Spleen (tissue), 7 donors: ENCODE measurements at regions not wholly inside any gene's neighbourhood (a gene's known extent, or its start where the extent isn't known, plus 50 kb on each side); places are given as distances from the start of the nearest gene placed in this dataset.
"Not testable (repeated sequence)": the region's sequence is repeated elsewhere in the genome, so short reads cannot be mapped to it uniquely, and the experiment has no call there.

Source experiments
- CTCF ChIP-seq, 11 experiments: fragments of 200-600 bp in 7 of 11; fragments of 450-650 bp in 4 of 11; sonication (generic) in 4 of 11; IDR thresholded peaks in 8 of 11; conservative IDR thresholded peaks in 3 of 11; 1 replicate in 7 of 11; 2 replicates in 4 of 11; pipeline versions ENCODE4 v1.4.0 to v1.8.0; 2016 to 2021; ENCODE audit warnings: antibody characterized with exemption in 11 of 11, inconsistent platforms in 4 of 11, mild to moderate bottlenecking in 1 of 11
- POLR2A ChIP-seq, 3 donors: fragments of 450-650 bp; IDR thresholded peaks; one replicate each; pipeline ENCODE4 v1.5.1; 2017; ENCODE audit warnings: antibody characterized with exemption in 3 of 3, mild to moderate bottlenecking in 1 of 3
- POLR2AphosphoS5 ChIP-seq, 3 donors: sonication (generic); formaldehyde crosslinking; IDR thresholded peaks; one replicate each; pipeline ENCODE4 v1.5.1; 2017; ENCODE audit warnings: antibody characterized with exemption in 3 of 3
- donor health status: DM: no; HTN: no; CAD: no; lungs with moderate emphysema.
- donor health status: DM: no; HTN: no; CAD: no.
- donor health status: DM: no; HTN: no; CAD: no.

- not testable (repeated sequence) for TF ChIP-seq CTCF (IDR thresholded peaks at IDR 0.05 in 8 of 11, conservative IDR thresholded peaks at IDR 0.05 in 3 of 11); POLR2AphosphoS5 (IDR thresholded peaks at IDR 0.05); POLR2A (IDR thresholded peaks at IDR 0.05)
Observed at GRCh38 chr6:63515227-63515626, 57.1 kb upstream of the LOC128125822 start.
